ENCODE measurements at regions not wholly inside any gene's neighbourhood (a gene's known extent, or its start where the extent isn't known, plus 50 kb on each side); places are given as distances from the start of the nearest gene placed in this dataset.
"Not testable (repeated sequence)": the region's sequence is repeated elsewhere in the genome, so short reads cannot be mapped to it uniquely, and the experiment has no call there.

DNA sequence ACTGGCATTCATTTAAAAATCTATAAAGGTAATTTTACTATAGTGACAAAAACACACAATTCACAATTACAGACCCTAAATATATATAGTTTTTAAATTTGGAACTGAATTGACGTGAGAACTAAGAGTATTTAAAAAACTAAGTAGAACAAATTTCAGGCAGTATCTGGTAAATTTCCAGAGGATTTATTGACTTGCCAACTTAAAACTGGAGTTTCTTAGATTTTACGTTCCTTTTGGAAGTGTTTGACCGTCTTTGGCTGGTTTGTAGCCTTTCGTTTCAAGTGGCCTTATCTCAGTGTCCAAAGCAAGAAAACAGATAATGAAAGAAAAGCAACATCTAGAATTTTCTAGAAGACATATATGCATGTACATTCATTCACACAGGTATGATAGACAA, 234.4 kb upstream of the VLDLR start:
- H3K9me3 Mint-ChIP-seq = peaks cover 9 to 10% of the 10 kb centered on the region in 2 donors
- ATAC-seq = no peak
- peaks cover 0 to 11% of the 10 kb centered on the region in 2 donors for H3K36me3 Mint-ChIP-seq
- no peak overlapping the region for H3K27ac Mint-ChIP-seq
- no peak for DNase-seq (ENCODE audit: low spot score in 2 of 2)

DNA sequence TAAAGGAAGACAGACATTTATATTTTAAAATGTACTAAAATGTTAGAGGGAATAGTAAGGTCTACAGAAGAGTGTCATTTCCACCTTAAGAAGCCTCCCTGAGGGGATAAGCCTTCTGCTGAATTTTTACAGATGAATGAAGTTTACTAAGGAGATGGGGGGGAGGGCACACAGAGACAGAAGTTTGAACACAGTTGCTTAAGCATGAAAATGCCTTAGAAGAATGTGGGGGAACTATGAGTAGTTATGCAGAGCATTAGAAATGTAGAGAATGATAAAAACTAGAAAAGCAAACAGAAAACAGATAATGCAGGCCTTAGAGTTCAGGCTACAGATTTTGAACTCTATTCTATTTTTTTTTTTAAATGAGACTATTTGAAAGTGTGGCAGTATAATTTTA, 232.2 kb upstream of the VLDLR start:
- ATAC-seq (no peak), DNase-seq (ENCODE audit: low spot score in 2 of 2) (no peak)
- peaks cover 5 to 6% of the 10 kb centered on the region in 2 donors for H3K9me3 Mint-ChIP-seq
- no peak overlapping the region for H3K27ac Mint-ChIP-seq
- H3K36me3 Mint-ChIP-seq = peaks cover 0 to 6% of the 10 kb centered on the region in 2 donors

DNA sequence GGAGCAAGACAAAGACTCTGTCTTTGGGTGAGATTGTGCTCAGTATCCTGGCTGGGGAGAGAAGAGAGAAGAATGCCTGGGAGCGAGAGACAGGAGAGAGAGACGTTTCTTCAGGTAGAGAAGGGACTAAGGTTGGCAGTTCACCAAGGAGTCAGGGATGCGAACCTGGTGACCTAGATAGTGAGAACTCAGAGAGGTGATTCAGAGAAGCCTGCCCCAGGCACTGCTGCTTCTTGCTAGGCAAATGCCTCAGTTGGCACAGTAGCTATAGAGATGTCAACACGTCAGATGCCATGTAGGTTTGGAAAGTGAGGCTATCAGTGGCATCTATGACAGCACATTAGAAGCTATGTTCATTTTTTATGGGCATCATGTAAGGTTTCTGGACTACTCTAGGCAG, 231.6 kb upstream of the VLDLR start:
- DNase-seq (ENCODE audit: low spot score in 2 of 2) = no peak
- Mint-ChIP-seq H3K27ac (no peak overlapping the region), H3K36me3 (peaks cover 0 to 6% of the 10 kb centered on the region in 2 donors), H3K9me3 (peaks cover 5 to 6% of the 10 kb centered on the region in 2 donors)
- no peak for ATAC-seq

DNA sequence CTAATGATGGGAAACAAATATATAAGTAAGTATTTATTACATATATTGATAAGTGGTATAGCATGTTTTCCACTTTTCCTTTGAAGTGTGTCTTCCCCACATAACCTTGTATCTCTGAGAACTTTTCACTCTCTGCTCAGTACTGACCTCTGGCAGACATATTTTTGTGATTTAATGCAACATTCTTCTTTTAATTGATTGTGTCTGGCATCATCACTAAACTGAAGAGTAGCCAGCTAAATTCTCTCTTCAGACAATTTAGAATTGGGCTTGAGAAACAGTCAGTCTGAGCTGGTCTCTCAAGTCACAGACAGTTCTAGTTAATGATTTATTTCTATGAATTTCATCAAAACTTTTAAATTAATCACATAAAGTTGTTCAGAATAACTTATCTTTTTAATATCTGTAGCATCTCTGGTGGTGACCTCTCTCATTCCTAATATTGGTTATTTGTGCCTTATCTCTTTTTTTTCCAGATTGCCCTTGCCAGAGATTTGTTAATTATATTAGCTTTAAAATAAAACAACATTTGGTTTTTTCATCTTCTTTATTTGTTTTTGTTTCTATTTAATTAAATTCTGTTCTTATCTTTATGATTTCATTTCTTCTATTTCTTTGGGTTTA, 230.0 kb upstream of the VLDLR start:
- DNase-seq (ENCODE audit: low spot score in 2 of 2); H3K9me3 Mint-ChIP-seq; ATAC-seq; H3K36me3 Mint-ChIP-seq; H3K27ac Mint-ChIP-seq: not testable (repeated sequence)

DNA sequence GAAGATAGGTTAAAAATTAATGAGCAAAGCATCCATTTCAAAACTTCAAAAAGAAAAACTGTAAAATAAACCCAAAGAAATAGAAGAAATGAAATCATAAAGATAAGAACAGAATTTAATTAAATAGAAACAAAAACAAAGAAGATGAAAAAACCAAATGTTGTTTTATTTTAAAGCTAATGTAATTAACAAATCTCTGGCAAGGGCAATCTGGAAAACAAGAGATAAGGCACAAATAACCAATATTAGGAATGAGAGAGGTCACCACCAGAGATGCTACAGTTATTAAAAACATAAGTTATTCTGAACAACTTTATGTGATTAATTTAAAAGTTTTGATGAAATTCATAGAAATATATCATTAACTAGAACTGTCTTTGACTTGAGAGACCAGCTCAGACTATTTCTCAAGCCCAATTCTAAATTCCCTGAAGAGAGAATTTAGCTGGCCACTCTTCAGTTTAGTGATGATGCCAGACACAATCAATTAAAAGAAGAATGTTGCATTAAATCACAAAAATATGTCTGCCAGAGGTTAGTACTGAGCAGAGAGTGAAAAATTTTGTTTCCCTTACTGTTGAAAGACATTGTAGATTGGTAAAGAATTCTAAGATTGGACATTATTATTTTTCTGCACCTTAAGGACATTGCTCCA, 227.4 kb upstream of the VLDLR start:
- not testable (repeated sequence) for DNase-seq (ENCODE audit: low spot score in 2 of 2); H3K27ac Mint-ChIP-seq; H3K9me3 Mint-ChIP-seq; ATAC-seq; H3K36me3 Mint-ChIP-seq

DNA sequence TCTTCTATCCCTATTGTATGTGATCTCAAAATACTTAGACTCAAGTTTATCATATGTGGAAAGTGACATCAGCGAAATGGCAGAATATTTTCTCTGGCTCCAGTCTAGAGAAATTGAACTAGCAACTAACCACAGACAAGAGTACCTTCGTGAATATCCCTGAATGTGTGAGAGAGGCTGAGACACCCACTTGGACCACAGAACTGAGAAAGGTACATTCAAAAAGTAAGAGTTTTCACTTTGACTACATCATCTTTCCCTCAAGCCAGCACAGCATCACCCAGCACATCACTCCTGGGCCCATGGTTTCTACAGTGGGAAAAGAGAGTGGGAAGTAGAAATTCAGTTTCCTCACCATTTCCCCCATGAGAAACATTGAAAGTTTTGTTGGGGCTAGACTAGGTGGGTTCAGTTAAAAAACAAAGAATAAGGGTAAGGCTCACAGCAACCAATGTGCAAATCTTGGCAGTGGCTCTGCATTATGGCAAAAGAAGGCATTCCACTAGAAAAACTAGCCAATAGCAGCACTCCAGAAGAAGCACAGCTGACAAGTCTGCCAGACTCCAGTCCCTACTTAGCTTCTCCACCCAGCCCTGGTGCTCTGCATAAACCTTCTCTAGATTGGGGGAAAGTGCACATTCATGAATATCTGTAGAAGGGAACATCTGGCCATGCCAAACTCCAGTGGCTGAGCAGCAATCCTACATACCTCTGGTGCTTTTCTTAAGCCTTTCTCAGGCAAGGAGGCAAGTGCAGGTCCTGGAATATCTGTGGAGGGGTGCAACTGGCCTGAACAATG, 225.6 kb upstream of the VLDLR start:
- DNase-seq (ENCODE audit: low spot score in 2 of 2) = no peak
- H3K36me3 Mint-ChIP-seq = no peaks in the 10 kb centered on the region
- no peak for ATAC-seq
- H3K27ac Mint-ChIP-seq = peak overlapping the region in 1 of 2 donors; percentile 25
- no peaks in the 10 kb centered on the region for H3K9me3 Mint-ChIP-seq

DNA sequence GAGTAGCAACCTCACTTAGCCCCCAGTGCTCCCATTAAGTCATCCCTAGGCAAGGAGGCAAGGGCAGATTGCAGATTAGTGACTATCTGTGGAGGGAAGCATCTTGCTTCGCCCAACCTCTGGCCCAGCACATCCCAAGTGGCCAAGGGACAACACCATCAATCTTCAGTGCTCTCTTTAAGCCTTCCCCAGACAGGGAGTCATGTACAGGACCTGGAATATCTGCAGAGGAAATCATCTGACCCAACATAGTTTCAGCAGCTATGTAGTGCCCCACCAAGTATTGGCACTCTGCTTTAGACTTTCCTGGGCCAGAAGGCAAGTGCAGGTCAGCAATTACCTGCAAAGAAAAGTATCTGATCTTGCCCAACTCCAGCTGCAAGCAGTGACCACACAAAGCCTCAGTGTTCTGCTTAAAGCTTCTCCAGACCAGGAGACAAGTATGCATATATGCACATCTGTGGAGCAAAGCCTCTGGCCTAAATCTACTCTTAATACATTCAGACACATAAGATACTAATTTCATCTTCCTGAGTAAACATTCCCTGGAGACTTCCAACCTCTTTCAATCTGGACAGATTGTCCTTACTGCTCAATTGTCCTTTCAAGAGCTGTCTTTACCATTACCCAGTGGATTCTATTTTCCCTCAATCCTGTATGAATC, 224.8 kb upstream of the VLDLR start:
- no peak for DNase-seq (ENCODE audit: low spot score in 2 of 2)
- no peak for ATAC-seq
- Mint-ChIP-seq H3K27ac (no peak overlapping the region), H3K9me3 (no peaks in the 10 kb centered on the region), H3K36me3 (no peaks in the 10 kb centered on the region)

DNA sequence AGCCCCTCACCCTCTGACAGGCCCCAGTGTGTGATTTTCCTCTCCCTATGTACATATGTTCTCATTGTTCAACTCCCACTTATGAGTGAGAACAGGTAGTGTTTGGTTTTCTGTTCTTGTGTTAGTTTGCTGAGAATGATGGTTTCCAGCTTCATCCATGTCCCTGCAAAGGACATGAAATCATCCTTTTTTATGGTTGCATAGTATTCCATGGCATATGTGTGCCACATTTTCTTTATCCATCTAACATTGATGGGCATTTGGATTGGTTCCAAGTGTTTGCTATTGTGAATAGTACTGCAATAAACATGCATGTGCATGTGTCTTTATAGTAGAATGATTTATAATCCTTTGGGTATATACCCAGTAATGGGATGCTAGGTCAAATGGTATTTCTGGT, 223.7 kb upstream of the VLDLR start:
- H3K9me3 Mint-ChIP-seq; H3K36me3 Mint-ChIP-seq; H3K27ac Mint-ChIP-seq; DNase-seq (ENCODE audit: low spot score in 2 of 2); ATAC-seq: not testable (repeated sequence)

DNA sequence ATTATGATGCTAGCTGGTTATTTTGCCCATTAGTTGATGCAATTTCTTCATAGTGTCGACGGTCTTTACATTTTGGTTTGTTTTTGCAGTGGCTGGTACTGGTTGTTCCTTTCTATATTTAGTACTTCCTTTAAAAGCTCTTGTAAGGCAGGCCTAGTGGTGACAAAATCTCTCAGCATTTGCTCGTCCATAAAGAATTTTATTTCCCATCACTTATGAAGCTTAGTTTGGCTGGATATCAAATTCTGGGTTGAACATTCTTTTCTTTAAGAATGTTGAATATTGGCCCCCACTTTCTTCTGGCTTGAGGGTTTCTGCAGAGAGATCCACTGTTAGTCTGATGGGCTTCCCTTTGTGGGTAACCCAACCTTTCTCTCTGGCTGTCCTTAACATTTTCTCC, 219.8 kb upstream of the VLDLR start:
- H3K9me3 Mint-ChIP-seq = peaks cover 13 to 24% of the 10 kb centered on the region in 2 donors
- DNase-seq (ENCODE audit: low spot score in 2 of 2); ATAC-seq; H3K36me3 Mint-ChIP-seq; H3K27ac Mint-ChIP-seq: not testable (repeated sequence)

DNA sequence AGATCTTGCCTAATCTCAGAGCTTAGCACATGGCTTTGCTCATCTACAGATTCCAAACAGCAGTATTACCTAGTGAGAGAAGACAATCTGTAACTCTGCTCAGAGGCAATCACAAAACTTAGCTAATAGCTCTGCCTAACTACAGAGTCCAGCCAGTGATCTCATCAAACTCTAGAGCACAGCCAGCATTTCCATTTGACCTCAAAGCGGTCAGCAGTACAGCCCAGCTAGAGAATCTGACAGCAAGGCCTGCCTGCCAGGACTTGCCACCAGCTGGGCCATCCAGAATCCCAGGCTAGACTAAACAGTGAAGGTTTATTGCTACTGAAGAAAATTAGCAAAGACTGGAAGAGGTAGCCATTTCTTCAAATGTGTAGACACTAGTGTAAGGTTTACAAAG, 217.9 kb upstream of the VLDLR start:
- Mint-ChIP-seq H3K36me3 (peaks cover 0 to 9% of the 10 kb centered on the region in 2 donors), H3K27ac (no peak overlapping the region), H3K9me3 (peaks cover 13 to 24% of the 10 kb centered on the region in 2 donors)
- DNase-seq (ENCODE audit: low spot score in 2 of 2) = no peak
- no peak for ATAC-seq

DNA sequence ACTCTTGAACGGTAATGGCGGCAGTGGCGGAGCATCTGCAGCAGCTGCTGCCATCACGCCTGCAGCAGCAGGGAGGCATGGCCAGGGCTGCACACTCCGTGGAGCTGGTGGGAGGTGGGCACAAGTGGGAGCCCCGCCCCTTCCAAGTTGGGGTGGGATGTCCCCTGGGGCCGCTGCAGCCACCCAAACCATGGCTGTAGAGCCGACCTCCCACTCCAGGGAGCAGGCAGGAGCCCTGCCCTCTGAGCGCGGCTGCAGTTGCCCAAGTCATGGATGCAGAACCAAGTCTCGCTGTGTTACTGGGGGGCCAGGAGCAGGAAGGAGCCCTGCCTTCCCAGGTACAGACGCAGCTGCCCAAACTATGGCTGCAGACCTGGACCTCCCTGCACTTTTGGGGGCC, 215.3 kb upstream of the VLDLR start:
- DNase-seq (ENCODE audit: low spot score in 2 of 2) (no peak), ATAC-seq (no peak)
- H3K9me3 Mint-ChIP-seq = peaks cover 13 to 24% of the 10 kb centered on the region in 2 donors
- H3K27ac Mint-ChIP-seq = no peak overlapping the region
- H3K36me3 Mint-ChIP-seq = peaks cover 0 to 9% of the 10 kb centered on the region in 2 donors

DNA sequence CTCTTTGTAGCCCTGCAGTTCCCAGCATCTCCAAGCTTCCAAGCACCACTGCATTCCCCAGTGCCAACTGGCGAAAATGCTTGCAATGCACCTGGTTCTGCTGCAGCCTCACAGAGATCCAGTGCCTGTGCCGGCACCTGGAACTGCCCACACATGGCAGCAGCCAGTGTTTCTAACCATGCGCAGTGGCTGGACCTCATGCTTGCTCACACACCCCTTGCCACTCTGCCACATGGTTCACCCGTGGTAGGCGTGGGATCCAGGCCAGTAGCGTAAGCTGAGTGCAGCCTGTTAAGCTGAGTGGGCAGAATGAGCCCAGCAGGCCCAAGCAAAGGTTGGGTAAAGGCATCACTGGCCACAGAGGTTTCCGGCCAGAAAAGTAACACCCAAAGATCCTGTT, 214.1 kb upstream of the VLDLR start:
- ATAC-seq = no peak

DNA sequence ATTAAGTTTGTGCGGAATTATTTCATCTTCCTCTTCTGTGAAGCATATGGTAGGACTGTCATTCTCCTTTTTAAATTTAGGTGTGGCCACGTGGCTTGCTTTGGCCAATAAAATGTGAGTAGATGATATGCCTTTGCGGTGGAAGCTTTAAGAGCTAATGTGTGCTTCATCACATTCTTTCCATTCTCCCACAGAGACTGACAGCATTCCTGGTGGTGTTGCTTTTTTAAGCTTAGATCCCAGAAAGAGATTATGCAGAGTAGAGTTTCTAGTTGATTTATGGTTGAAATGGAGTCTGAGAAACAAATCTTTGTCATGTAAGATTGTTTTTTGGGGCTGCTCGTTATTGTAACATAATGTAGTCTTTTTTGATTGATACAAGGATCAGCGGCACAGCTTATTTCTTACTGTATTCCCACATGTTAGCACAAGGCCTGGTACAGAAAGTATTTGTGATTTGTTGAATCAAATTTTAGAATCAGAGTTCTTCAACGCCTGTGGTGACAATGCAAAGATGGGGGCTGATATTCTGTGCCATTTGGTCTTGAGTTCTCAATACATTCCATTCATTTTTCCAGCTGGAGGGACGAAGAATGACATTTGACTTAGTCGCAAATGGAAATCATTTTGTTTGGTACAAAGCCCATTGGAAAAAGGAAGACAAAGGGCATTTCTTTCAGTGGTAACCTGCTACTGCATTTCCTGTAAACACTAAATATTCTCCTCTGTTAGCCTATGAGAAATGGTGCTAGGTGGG, 209.9 kb upstream of the VLDLR start:
- no peak for DNase-seq (ENCODE audit: low spot score in 2 of 2)
- Mint-ChIP-seq H3K27ac (no peak overlapping the region), H3K9me3 (no peaks in the 10 kb centered on the region), H3K36me3 (no peaks in the 10 kb centered on the region)
- ATAC-seq = no peak

More for the DNA sequence above, 214.1 kb upstream of the VLDLR start:
- peaks cover 0 to 5% of the 10 kb centered on the region in 2 donors for H3K36me3 Mint-ChIP-seq
- no peak for DNase-seq (ENCODE audit: low spot score in 2 of 2)
- H3K9me3 Mint-ChIP-seq = peaks cover 10 to 20% of the 10 kb centered on the region in 2 donors
- no peak overlapping the region for H3K27ac Mint-ChIP-seq

DNA sequence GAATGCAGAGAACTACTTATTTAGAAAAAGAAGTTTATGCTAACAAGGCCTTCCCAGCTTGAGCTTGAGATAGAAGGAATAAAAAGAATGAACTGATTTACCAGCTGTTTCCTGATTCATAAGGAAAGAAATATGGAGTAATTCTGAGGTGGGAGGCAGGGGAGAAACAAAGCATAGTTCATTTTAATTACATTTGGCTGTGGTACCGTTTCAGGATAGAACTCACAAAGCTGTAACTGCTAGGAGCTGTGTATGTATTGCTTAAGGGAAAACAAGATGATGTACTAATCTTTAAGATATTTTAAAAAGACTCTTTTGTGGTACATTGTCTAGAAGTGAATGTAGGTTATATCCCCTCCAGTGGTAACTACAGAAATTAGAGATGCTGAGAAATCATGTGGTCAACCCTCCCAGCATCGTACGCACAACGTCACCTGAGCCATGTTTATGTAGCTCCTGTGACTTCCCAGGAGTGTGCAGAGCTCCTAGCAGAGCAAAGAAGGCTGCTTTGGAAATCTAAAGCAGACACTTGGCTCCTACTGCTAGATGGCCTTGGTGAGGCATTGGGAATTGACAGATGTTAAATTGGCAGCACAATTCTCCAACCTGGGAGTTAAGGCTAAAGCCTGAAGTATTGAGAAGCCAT, 208.3 kb upstream of the VLDLR start:
- Mint-ChIP-seq H3K9me3 (no peaks in the 10 kb centered on the region), H3K27ac (no peak overlapping the region), H3K36me3 (no peaks in the 10 kb centered on the region)
- no peak for ATAC-seq
- no peak for DNase-seq (ENCODE audit: low spot score in 2 of 2)

DNA sequence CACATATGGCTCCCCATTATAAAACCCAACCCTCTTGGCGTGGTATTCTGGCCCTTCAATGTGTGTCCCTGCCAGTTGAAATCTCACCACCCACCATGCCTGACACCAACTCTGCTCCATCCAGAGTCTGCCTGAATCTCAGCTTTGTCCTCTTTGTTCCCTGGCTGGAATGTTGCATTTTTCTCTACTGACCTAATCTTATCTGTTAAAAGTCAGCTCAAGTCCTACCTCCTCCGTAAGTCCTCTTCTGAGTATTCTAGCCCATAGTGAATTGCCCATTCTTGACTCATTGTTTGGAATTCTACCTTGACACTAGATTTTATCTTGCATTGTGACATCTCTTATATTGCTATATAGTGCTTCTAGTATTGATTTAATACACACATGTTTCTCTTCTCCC, 207.1 kb upstream of the VLDLR start:
- ATAC-seq (no peak), DNase-seq (ENCODE audit: low spot score in 2 of 2) (no peak)
- Mint-ChIP-seq H3K27ac (no peak overlapping the region), H3K9me3 (no peaks in the 10 kb centered on the region), H3K36me3 (no peaks in the 10 kb centered on the region)

DNA sequence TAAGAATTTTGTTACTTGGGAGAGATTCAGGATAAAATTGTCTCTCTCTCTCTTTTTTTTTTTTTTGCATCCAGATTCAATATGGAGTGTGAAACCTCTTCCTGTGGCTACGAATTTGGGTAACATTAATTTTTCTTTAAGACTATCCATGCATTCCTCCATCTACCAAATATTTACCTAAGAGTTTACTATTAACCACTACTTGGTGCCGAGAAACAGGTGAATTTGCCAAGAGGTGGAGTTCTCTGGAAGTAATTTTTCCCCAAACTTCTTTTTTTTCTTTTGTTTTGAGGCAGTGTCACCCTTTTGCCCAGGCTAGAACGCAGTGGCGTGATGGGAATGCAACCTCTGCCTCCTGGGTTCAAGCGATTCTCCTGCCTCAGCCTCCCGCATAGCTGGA, 206.3 kb upstream of the VLDLR start:
- Mint-ChIP-seq H3K9me3 (no peaks in the 10 kb centered on the region), H3K36me3 (no peaks in the 10 kb centered on the region), H3K27ac (no peak overlapping the region)
- DNase-seq (ENCODE audit: low spot score in 2 of 2) = no peak
- ATAC-seq = no peak

Measured in activated naive CD4-positive, alpha-beta T cell treated with anti-CD3 and anti-CD28 coated beads, Interleukin-2, amount 50 U/mL, for 72 hours (primary cell).